Coronary artery (tissue), 2 donors: ENCODE measurements at regions not wholly inside any gene's neighbourhood (a gene's known extent, or its start where the extent isn't known, plus 50 kb on each side); places are given as distances from the start of the nearest gene placed in this dataset.

Experiments
- DNase-seq: peaks from one replicate; pipeline ENCODE4 v3.0.0-alpha.2; 2017; ENCODE audit warnings: low spot score
- H3K27ac ChIP-seq, 2 donors: fragments of 200-600 bp; sonication (generic); one replicate each; pipeline ENCODE4 v1.5.1; 2016 to 2019
- H3K4me3 ChIP-seq: fragments of 200-600 bp; sonication (generic); 2 replicates; pipeline ENCODE4 v1.5.1; 2016; ENCODE audit warnings: mild to moderate bottlenecking, moderate library complexity
- TF ChIP-seq, protein P1 (sequence below): fragments of 200-600 bp; sonication (generic); IDR thresholded peaks from one replicate; pipeline ENCODE4 v1.5.1; 2019; ENCODE audit warnings: antibody characterized with exemption

DNA sequence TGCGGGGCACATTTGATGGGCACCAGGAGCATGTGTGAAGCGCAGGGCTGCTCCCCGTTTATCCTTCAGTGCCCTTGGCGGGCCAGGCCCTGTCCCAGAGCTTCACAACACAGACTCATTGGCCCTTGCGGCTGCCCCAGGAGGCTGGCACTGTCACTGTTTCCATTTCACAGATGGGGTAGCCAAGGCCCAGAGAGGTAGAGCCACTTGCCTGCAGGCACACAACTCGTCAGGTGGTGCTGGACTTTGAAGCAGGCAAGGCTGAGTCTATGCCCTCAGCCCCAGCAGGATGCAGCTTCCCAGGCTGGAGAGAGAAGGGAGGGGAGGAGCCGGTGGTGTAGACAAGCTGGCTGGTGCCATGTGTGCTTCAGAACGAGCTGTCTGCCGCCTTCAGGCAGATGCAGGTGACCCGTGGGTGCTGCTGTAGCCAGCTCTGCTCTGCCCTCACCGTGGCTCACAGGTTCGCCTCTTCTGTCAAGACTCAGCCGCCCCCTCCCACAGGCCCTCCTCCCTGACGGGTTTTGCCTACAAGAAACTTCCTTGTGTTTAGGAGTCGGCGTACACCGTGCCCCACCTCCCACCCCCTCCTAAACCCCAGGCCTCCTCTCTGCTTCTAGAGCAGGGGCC, 232.3 kb upstream of the CIBAR2 start:
- TF ChIP-seq, protein P1, sequence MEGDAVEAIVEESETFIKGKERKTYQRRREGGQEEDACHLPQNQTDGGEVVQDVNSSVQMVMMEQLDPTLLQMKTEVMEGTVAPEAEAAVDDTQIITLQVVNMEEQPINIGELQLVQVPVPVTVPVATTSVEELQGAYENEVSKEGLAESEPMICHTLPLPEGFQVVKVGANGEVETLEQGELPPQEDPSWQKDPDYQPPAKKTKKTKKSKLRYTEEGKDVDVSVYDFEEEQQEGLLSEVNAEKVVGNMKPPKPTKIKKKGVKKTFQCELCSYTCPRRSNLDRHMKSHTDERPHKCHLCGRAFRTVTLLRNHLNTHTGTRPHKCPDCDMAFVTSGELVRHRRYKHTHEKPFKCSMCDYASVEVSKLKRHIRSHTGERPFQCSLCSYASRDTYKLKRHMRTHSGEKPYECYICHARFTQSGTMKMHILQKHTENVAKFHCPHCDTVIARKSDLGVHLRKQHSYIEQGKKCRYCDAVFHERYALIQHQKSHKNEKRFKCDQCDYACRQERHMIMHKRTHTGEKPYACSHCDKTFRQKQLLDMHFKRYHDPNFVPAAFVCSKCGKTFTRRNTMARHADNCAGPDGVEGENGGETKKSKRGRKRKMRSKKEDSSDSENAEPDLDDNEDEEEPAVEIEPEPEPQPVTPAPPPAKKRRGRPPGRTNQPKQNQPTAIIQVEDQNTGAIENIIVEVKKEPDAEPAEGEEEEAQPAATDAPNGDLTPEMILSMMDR, result no peak
- H3K4me3 ChIP-seq, result no peak overlapping the region
- H3K27ac ChIP-seq, result no peak overlapping the region
- no peak for DNase-seq

DNA sequence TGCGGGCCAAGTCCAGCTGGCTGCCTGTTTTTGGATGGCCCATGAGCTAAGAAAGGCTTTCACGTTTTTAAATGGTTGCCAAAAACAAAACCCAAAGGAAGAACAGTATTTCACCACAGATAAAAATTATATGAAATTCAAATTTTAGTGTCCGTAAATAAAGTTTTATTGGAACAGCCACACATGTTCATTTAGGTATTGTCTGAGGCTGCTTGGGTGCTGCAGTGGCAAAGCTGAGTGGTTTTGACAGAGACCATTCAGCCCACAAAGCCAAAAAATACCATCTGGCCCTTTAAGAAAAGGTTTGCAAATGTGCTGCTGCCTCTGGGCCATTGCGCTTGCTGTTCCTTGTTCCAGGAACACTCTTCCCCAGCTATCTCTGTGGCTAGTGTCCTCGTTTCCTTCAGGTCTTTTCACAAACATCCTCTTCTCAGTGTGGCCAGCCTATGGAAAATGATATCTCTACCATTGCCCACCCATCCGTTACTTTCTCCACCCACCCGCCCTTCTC, 232.9 kb upstream of the CIBAR2 start:
- Histone ChIP-seq H3K27ac (no peak overlapping the region), H3K4me3 (no peak overlapping the region)
- TF ChIP-seq, protein P1, result no peak
- no peak for DNase-seq

DNA sequence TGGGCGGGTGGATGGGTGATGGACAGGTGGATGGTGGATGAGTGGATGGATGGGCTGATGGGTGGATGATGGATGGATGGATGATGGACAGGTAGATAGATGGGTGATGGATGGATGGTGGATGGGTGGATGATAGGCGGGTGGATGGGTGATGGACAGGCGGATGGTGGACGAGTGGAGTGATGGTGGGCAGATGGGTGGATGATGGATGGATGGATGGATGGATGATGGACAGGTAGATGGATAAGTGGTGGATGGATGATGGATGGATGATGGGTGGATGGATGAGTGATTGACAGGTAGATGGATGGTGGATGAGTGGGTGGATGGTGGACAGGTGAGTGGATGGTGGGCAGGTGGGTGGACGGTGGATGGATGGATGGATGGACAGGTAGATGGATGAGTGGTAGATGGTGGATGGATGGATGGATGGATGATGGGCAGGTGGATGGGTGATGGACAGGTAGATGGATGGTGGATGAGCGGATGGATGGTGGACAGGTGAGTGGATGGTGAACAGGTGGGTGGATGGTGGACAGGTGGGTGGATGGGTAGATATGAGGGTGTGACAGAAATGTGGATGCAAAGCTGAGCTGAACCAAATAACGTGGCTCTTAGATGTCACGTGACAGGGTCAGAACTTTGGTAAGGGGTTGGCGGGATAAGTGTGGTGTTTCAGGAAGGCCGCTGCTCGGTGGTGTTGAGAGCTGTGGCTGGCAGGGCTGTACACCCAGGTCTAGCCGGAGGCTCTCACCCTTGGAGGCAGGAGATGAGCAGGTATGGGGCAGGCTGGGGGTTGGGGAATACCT, 234.3 kb upstream of the CIBAR2 start:
- H3K4me3 ChIP-seq, result no peak overlapping the region
- TF ChIP-seq, protein P1, result no peak
- H3K27ac ChIP-seq, result no peak overlapping the region
- DNase-seq, result no peak

DNA sequence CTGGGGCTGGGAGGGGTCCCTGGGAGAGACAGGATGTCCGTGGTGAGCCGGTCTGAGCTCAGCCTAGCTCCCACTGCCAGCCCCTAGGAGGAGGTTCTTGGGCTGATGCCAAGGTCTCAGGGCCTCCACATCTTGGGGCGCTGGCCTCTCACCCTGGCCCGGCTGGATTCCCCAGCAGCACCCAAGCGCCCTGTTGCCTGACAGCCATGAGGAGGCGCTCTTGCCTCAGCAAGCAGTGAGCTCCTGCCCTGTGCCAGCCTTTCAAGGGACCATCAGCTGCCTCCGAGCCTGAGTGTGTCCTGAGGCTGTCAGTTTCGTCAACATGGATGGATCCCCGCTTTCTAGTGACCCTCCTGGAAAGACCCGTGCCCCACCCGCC, 234.9 kb upstream of the CIBAR2 start:
- Histone ChIP-seq H3K4me3 (no peak overlapping the region), H3K27ac (no peak overlapping the region)
- TF ChIP-seq, protein P1, result no peak
- no peak for DNase-seq

DNA sequence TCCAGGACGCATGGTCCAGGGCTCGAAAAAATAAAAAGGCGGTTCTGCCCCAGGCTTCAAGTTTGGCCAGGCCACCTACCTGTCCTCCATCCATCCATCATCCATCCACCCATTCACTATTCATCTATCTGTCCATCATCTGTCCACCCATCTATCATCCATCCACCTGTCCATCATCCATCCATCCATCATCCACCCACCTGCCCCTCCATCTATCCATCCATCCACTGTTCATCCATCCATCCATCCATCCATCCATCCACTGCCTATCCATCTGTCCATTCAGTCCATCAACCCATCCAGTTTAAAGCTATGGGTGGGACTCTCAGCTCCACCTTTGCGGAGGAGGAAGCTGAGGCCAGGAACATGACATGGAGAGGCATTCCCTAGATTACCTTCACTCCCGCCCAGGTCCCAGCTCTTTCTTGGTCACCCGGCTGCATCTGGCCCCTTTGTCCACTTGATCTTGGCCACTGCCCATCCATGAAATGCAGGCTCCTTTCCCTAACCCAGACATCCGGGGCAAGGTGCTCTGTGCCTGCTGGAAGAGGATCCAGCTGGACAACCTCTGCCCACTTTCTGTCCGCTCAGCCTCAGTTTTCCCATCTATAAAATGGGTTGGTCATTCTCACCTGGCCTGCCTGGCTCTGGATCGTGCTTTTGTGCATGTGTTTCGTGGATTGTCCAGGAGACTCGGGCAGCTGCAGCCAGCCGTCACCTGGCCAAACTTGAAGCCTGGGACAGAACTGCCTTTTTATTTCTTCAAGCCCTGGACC, 236.0 kb upstream of the CIBAR2 start:
- H3K27ac ChIP-seq, result no peak overlapping the region
- TF ChIP-seq, protein P1, result no peak
- DNase-seq, result no peak
- no peak overlapping the region for H3K4me3 ChIP-seq

DNA sequence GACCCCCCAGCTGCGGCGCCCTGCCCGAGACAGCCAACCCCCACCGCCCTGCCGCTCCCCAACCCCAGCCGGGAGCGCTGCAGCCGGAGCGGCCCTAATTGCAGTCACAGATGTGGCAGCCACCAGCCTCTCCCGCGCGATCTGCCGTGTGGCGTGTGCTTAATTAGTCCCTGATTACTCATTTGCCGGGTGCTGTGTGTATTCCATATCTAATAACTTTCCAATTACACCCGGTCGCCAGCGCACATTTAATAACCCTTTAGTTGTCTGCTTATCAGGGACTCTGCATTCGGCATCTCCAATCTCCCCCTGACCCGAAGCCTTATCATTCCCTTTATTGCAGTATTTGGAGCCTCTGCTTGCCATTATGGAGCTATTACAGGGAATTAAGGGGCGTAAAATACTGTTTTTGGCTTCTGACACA, 236.7 kb upstream of the CIBAR2 start:
- no peak for DNase-seq
- H3K27ac ChIP-seq, result no peak overlapping the region
- TF ChIP-seq, protein P1, result no peak
- no peak overlapping the region for H3K4me3 ChIP-seq
